ENCODE measurements at regions not wholly inside any gene's neighbourhood (a gene's known extent, or its start where the extent isn't known, plus 50 kb on each side); places are given as distances from the start of the nearest gene placed in this dataset.

- in situ Hi-C loops (cut with HindIII; ENCODE audit: low sequenced_read_pairs) = no loop called here
These were observed 314.7 kb upstream of the SPRED2 start for GRCh38 chr2:65746931-65747675.

GRCh38 chr2:65744477-65745200 lies 312.2 kb upstream of the SPRED2 start:
- no peak for DNase-seq (ENCODE audit: low spot score)
- in situ Hi-C loops (cut with HindIII; ENCODE audit: low sequenced_read_pairs) = no loop called here

More at GRCh38 chr2:65746931-65747675, 314.7 kb upstream of the SPRED2 start:
- no peak for DNase-seq (ENCODE audit: low spot score)

- no peak for DNase-seq (ENCODE audit: low spot score)
- in situ Hi-C loops (cut with HindIII; ENCODE audit: low sequenced_read_pairs) = no loop called here
These were observed 310.6 kb upstream of the SPRED2 start for GRCh38 chr2:65742977-65743376.

GRCh38 chr2:65739927-65740326 lies 307.5 kb upstream of the SPRED2 start:
- in situ Hi-C loops (cut with HindIII; ENCODE audit: low sequenced_read_pairs) = no loop called here

GRCh38 chr2:65737452-65738011 lies 305.1 kb upstream of the SPRED2 start:
- no peak for DNase-seq (ENCODE audit: low spot score)
- in situ Hi-C loops (cut with HindIII; ENCODE audit: low sequenced_read_pairs) = no loop called here

More at GRCh38 chr2:65739927-65740326, 307.5 kb upstream of the SPRED2 start:
- DNase-seq (ENCODE audit: low spot score) = no peak

- in situ Hi-C loops (cut with HindIII; ENCODE audit: low sequenced_read_pairs) = no loop called here
- no peak for DNase-seq (ENCODE audit: low spot score)
These were observed 299.1 kb upstream of the SPRED2 start for GRCh38 chr2:65731476-65731875.

GRCh38 chr2:65730186-65730585 lies 297.8 kb upstream of the SPRED2 start:
- in situ Hi-C loops (cut with HindIII; ENCODE audit: low sequenced_read_pairs) = no loop called here
- no peak for DNase-seq (ENCODE audit: low spot score)

GRCh38 chr2:65729246-65729645 lies 296.8 kb upstream of the SPRED2 start:
- no peak for DNase-seq (ENCODE audit: low spot score)
- in situ Hi-C loops (cut with HindIII; ENCODE audit: low sequenced_read_pairs) = no loop called here

GRCh38 chr2:65728477-65729180 lies 296.2 kb upstream of the SPRED2 start:
- DNase-seq (ENCODE audit: low spot score) = peak; percentile 57
- in situ Hi-C loops (cut with HindIII; ENCODE audit: low sequenced_read_pairs) = no loop called here

- in situ Hi-C loops (cut with HindIII; ENCODE audit: low sequenced_read_pairs) = no loop called here
- DNase-seq (ENCODE audit: low spot score) = no peak
These were observed 295.4 kb upstream of the SPRED2 start for GRCh38 chr2:65727816-65728215.

GRCh38 chr2:65727381-65727780 lies 295.0 kb upstream of the SPRED2 start:
- no peak for DNase-seq (ENCODE audit: low spot score)
- in situ Hi-C loops (cut with HindIII; ENCODE audit: low sequenced_read_pairs) = no loop called here

GRCh38 chr2:65724752-65725151 lies 292.4 kb upstream of the SPRED2 start:
- in situ Hi-C loops (cut with HindIII; ENCODE audit: low sequenced_read_pairs) = no loop called here
- no peak for DNase-seq (ENCODE audit: low spot score)

- DNase-seq (ENCODE audit: low spot score) = no peak
- in situ Hi-C loops (cut with HindIII; ENCODE audit: low sequenced_read_pairs) = no loop called here
These were observed 291.9 kb upstream of the SPRED2 start for GRCh38 chr2:65724336-65724735.

GRCh38 chr2:65722028-65722778 lies 289.8 kb upstream of the SPRED2 start:
- in situ Hi-C loops (cut with HindIII; ENCODE audit: low sequenced_read_pairs) = no loop called here
- DNase-seq (ENCODE audit: low spot score) = peak; percentile 72

- DNase-seq (ENCODE audit: low spot score) = peak; percentile 58
- in situ Hi-C loops (cut with HindIII; ENCODE audit: low sequenced_read_pairs) = no loop called here
These were observed 284.3 kb upstream of the SPRED2 start for GRCh38 chr2:65716698-65717097.

- DNase-seq (ENCODE audit: low spot score) = peak; percentile 25
- in situ Hi-C loops (cut with HindIII; ENCODE audit: low sequenced_read_pairs) = no loop called here
These were observed 282.9 kb upstream of the SPRED2 start for GRCh38 chr2:65715323-65715722.

GRCh38 chr2:65714866-65715265 lies 282.5 kb upstream of the SPRED2 start:
- in situ Hi-C loops (cut with HindIII; ENCODE audit: low sequenced_read_pairs) = no loop called here
- no peak for DNase-seq (ENCODE audit: low spot score)

- no peak for DNase-seq (ENCODE audit: low spot score)
- in situ Hi-C loops (cut with HindIII; ENCODE audit: low sequenced_read_pairs) = no loop called here
These were observed 279.5 kb upstream of the SPRED2 start for GRCh38 chr2:65711863-65712262.

- in situ Hi-C loops (cut with HindIII; ENCODE audit: low sequenced_read_pairs) = no loop called here
- DNase-seq (ENCODE audit: low spot score) = no peak
These were observed 278.4 kb upstream of the SPRED2 start for GRCh38 chr2:65710779-65711295.
